ENCODE measurements at regions not wholly inside any gene's neighbourhood (a gene's known extent, or its start where the extent isn't known, plus 50 kb on each side); places are given as distances from the start of the nearest gene placed in this dataset.

DNA sequence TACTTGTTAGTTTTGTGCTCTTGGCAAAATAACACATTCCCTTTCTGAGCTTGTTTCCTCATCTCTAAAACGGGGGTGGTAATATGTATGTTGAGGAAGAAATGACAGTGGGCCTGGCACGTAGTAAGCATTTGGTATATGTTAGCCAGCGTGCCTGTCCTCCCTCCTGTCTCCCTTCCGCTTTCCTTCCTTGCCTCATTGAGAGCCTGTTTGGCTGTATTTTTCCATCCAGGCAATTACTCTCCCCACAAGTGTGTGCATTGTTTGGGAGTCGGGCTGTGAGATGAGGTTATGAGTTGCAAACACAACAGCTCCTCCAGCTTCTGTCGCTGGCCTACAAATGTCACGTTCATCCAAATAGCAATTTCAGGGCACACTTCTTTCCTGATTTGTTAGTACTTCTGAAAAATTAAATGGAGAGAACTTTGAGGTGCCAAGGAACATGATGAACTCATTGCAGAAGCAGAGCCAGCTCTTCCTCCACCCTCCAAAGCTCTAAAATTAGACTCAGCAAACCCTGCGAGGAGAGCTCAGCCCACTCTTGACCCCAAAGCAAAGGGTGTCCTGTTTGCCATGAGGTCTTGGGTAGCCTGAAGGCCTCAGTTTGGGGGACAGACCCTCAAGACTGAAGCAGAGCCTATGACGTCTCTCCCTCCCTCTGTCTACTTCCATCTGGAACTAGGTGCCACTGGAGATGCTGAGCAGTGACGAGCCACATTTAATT is 50.7 kb upstream of the TOX2 start:
- TF ChIP-seq, protein P1, sequence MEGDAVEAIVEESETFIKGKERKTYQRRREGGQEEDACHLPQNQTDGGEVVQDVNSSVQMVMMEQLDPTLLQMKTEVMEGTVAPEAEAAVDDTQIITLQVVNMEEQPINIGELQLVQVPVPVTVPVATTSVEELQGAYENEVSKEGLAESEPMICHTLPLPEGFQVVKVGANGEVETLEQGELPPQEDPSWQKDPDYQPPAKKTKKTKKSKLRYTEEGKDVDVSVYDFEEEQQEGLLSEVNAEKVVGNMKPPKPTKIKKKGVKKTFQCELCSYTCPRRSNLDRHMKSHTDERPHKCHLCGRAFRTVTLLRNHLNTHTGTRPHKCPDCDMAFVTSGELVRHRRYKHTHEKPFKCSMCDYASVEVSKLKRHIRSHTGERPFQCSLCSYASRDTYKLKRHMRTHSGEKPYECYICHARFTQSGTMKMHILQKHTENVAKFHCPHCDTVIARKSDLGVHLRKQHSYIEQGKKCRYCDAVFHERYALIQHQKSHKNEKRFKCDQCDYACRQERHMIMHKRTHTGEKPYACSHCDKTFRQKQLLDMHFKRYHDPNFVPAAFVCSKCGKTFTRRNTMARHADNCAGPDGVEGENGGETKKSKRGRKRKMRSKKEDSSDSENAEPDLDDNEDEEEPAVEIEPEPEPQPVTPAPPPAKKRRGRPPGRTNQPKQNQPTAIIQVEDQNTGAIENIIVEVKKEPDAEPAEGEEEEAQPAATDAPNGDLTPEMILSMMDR (IDR thresholded peaks at IDR 0.05; ENCODE audit: low read length, missing control alignments), result no peak
- H3K4me3 ChIP-seq (replicated peaks; ENCODE audit: low read depth, low read length), result no peak overlapping the region
- DNase-seq (ENCODE audit: low read depth), result no peak

- TF ChIP-seq, protein P1 (IDR thresholded peaks at IDR 0.05; ENCODE audit: low read length, missing control alignments), result no peak
- no peak overlapping the region for H3K4me3 ChIP-seq (replicated peaks; ENCODE audit: low read depth, low read length)
- DNase-seq (ENCODE audit: low read depth), result no peak
These were observed 51.3 kb upstream of the TOX2 start for GRCh38 chr20:43863330-43863729.

DNA sequence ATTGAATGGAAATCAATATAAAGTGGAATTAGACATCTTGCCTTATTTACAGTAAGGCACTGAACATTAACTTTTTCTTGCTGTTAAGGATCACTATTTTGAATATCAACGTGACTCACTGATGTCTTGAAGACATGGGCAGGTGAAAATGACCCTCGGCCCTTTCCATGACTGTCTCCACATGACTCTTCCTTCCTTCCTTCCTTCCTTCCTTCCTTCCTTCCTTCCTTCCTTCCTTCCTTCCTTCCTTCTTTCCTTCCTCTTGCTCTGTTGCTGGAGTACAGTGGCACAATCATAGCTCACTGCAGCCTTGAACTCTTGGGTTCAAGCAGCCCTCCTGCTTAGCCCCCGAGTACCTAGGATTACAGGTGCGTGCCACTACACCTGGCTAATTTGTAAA is 52.2 kb upstream of the TOX2 start:
- no peak overlapping the region for H3K4me3 ChIP-seq (replicated peaks; ENCODE audit: low read depth, low read length)

DNA sequence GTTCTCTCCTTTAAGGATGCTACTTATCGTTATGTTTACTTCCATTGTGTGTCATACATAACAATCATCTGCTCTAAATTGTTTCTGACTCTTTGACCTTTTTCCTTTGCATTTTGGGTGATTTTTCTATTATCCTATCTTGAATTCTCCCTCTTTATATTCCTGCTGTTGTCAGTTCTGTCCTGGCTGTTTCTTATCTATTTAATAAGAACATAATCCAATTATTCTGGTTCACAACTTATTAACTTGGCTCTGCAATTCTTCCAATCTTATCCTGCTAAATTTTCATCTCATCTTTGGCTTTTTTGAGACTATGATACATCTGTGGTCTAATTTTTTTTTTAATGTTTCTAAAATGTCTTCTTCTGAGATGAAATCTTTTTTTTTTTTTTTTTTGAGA is 54.7 kb upstream of the TOX2 start:
- no peak overlapping the region for H3K4me3 ChIP-seq (replicated peaks; ENCODE audit: low read depth, low read length)
- DNase-seq (ENCODE audit: low read depth), result no peak
- TF ChIP-seq, protein P1 (IDR thresholded peaks at IDR 0.05; ENCODE audit: low read length, missing control alignments), result no peak

More for the DNA sequence above, 52.2 kb upstream of the TOX2 start:
- DNase-seq (ENCODE audit: low read depth), result no peak
- TF ChIP-seq, protein P1 (IDR thresholded peaks at IDR 0.05; ENCODE audit: low read length, missing control alignments), result no peak

DNA sequence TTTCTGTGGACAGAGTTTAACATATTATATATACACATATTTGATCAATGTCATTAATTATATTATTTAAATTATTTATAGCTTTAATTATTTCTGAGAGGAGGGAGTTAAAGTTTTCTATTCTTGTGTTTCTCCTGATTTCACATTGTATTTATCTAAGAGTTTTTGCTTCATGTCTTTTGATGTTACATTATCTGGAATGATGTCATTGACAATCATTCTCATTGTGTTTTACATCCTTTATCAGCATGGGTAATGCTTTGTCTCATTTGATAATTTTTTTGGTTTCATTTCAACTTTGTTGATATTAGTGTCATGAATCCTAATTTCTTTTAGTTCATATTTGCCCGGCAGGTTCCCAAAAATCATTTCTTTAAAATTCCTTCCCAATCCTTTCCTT is 56.7 kb upstream of the TOX2 start:
- DNase-seq (ENCODE audit: low read depth), result no peak
- TF ChIP-seq, protein P1 (IDR thresholded peaks at IDR 0.05; ENCODE audit: low read length, missing control alignments), result no peak
- H3K4me3 ChIP-seq (replicated peaks; ENCODE audit: low read depth, low read length), result no peak overlapping the region

GRCh38 chr20:43857127-43857526 is 57.5 kb upstream of the TOX2 start:
- no peak overlapping the region for H3K4me3 ChIP-seq (replicated peaks; ENCODE audit: low read depth, low read length)
- TF ChIP-seq, protein P1 (IDR thresholded peaks at IDR 0.05; ENCODE audit: low read length, missing control alignments), result no peak
- no peak for DNase-seq (ENCODE audit: low read depth)

GRCh38 chr20:43855803-43856202 is 58.8 kb upstream of the TOX2 start:
- no peak for DNase-seq (ENCODE audit: low read depth)
- H3K4me3 ChIP-seq (replicated peaks; ENCODE audit: low read depth, low read length), result no peak overlapping the region
- TF ChIP-seq, protein P1 (IDR thresholded peaks at IDR 0.05; ENCODE audit: low read length, missing control alignments), result no peak
